Sigmoid colon (tissue), 4 donors: ENCODE measurements at regions not wholly inside any gene's neighbourhood (a gene's known extent, or its start where the extent isn't known, plus 50 kb on each side); places are given as distances from the start of the nearest gene placed in this dataset.

Experiments
- EP300 ChIP-seq, 4 donors: sonication (generic); formaldehyde crosslinking; IDR thresholded peaks; one replicate each; pipeline ENCODE4 v1.6.1; 2017; ENCODE audit warnings: antibody characterized with exemption in 4 of 4
- POLR2A ChIP-seq, 2 donors: fragments of 450-650 bp; IDR thresholded peaks; one replicate each; pipeline ENCODE4 v1.6.1; 2016; ENCODE audit warnings: antibody characterized with exemption in 2 of 2, mild to moderate bottlenecking in 2 of 2, moderate library complexity in 2 of 2
- TF ChIP-seq, protein P1 (sequence below), 4 experiments: fragments of 450-650 bp in 3 of 4; fragments of 200-600 bp in 1 of 4; IDR thresholded peaks; one replicate each; pipeline ENCODE4 v1.5.1; 2016 to 2019; ENCODE audit warnings: antibody characterized with exemption in 4 of 4, mild to moderate bottlenecking in 3 of 4, moderate library complexity in 2 of 4

- TF ChIP-seq, protein P1, sequence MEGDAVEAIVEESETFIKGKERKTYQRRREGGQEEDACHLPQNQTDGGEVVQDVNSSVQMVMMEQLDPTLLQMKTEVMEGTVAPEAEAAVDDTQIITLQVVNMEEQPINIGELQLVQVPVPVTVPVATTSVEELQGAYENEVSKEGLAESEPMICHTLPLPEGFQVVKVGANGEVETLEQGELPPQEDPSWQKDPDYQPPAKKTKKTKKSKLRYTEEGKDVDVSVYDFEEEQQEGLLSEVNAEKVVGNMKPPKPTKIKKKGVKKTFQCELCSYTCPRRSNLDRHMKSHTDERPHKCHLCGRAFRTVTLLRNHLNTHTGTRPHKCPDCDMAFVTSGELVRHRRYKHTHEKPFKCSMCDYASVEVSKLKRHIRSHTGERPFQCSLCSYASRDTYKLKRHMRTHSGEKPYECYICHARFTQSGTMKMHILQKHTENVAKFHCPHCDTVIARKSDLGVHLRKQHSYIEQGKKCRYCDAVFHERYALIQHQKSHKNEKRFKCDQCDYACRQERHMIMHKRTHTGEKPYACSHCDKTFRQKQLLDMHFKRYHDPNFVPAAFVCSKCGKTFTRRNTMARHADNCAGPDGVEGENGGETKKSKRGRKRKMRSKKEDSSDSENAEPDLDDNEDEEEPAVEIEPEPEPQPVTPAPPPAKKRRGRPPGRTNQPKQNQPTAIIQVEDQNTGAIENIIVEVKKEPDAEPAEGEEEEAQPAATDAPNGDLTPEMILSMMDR (IDR thresholded peaks at IDR 0.05): no peak
- no peak for TF ChIP-seq EP300 (IDR thresholded peaks at IDR 0.05)
- no peak for TF ChIP-seq POLR2A (IDR thresholded peaks at IDR 0.05)
Measured at GRCh38 chr11:42345933-42346332, 886.5 kb upstream of the LRRC4C start.
